HL-60 (cell line): ENCODE measurements at regions not wholly inside any gene's neighbourhood (a gene's known extent, or its start where the extent isn't known, plus 50 kb on each side); places are given as distances from the start of the nearest gene placed in this dataset.

Experiments used
- CTCF ChIP-seq: IDR thresholded peaks from one replicate; pipeline ENCODE4 v1.5.1; 2011; ENCODE audit warnings: low read length, control low read depth, inconsistent platforms; ENCODE audit not compliant: insufficient read depth
- GABPA ChIP-seq: IDR thresholded peaks from 2 replicates; pipeline ENCODE4 v1.6.1; 2012; ENCODE audit warnings: low read depth
- POLR2AphosphoS5 ChIP-seq: IDR thresholded peaks from 2 replicates; pipeline ENCODE4 v1.6.1; 2012; ENCODE audit warnings: low read depth
- REST ChIP-seq: IDR thresholded peaks from 2 replicates; pipeline ENCODE4 v1.6.1; 2012; ENCODE audit warnings: low read depth; ENCODE audit not compliant: insufficient replicate concordance
- SPI1 ChIP-seq: IDR thresholded peaks from 2 replicates; pipeline ENCODE4 v1.6.1; 2012; ENCODE audit warnings: low read depth, mild to moderate bottlenecking, borderline replicate concordance

- TF ChIP-seq CTCF: no peak
- no peak for TF ChIP-seq POLR2AphosphoS5
- TF ChIP-seq REST: no peak
- no peak for TF ChIP-seq SPI1
- TF ChIP-seq GABPA: no peak
Observed at GRCh38 chr17:72400488-72400827, 279.6 kb downstream of the SOX9 start.
